ENCODE measurements at regions not wholly inside any gene's neighbourhood (a gene's known extent, or its start where the extent isn't known, plus 50 kb on each side); places are given as distances from the start of the nearest gene placed in this dataset.

DNA sequence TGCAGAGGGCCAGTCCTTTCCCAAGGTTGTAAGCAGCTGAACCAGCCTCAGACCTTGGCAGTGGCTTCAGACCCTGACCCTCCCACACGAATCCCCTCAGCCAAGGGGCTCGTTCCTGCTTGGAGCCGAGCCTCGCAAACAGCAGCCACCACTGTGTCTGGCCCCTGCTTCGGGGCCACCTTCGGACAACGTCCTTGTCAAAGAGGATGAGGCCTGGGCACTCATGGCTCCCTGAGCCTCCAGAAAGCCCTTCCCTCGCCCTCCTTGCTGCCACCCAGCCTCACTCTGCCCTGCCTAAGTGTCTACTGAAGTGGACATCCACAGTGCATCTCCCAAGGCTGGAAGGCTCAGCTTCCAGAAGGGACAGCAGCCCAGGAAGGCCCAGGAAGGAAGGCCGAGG, 161.7 kb downstream of the OLFM1 start:
- TF ChIP-seq POLR2A (IDR thresholded peaks at IDR 0.05; ENCODE audit: extremely low read depth, insufficient read length) (no peak), MYC (IDR thresholded peaks at IDR 0.05; ENCODE audit: low read depth, low read length) (no peak)
- TF ChIP-seq, protein P1, sequence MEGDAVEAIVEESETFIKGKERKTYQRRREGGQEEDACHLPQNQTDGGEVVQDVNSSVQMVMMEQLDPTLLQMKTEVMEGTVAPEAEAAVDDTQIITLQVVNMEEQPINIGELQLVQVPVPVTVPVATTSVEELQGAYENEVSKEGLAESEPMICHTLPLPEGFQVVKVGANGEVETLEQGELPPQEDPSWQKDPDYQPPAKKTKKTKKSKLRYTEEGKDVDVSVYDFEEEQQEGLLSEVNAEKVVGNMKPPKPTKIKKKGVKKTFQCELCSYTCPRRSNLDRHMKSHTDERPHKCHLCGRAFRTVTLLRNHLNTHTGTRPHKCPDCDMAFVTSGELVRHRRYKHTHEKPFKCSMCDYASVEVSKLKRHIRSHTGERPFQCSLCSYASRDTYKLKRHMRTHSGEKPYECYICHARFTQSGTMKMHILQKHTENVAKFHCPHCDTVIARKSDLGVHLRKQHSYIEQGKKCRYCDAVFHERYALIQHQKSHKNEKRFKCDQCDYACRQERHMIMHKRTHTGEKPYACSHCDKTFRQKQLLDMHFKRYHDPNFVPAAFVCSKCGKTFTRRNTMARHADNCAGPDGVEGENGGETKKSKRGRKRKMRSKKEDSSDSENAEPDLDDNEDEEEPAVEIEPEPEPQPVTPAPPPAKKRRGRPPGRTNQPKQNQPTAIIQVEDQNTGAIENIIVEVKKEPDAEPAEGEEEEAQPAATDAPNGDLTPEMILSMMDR (IDR thresholded peaks at IDR 0.05; ENCODE audit: low read depth, low read length): no peak
- TF ChIP-seq, protein P2, sequence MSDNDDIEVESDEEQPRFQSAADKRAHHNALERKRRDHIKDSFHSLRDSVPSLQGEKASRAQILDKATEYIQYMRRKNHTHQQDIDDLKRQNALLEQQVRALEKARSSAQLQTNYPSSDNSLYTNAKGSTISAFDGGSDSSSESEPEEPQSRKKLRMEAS (IDR thresholded peaks at IDR 0.05; ENCODE audit: low read depth, low read length): no peak

Measured in NB4 (cell line).